AG09319 (cell line): ENCODE measurements at regions not wholly inside any gene's neighbourhood (a gene's known extent, or its start where the extent isn't known, plus 50 kb on each side); places are given as distances from the start of the nearest gene placed in this dataset.

ENCODE experiments used
- DNase-seq: peaks from one replicate; pipeline ENCODE4 v3.0.0-alpha.2; 2010; ENCODE audit warnings: low read depth; ENCODE audit errors: extremely low read depth
- CTCF ChIP-seq: IDR thresholded peaks from 2 replicates; pipeline ENCODE4 v1.5.1; 2011; ENCODE audit warnings: low read depth, mild to moderate bottlenecking, inconsistent platforms, low read length, moderate library complexity

- peak; percentile 16 for DNase-seq
- TF ChIP-seq CTCF, result no peak
Measured at GRCh38 chr7:84264396-84264795, 69.8 kb upstream of the SEMA3A start.

GRCh38 chr7:84263106-84263505 is 68.5 kb upstream of the SEMA3A start:
- no peak for DNase-seq
- no peak for TF ChIP-seq CTCF

- TF ChIP-seq CTCF, result no peak
- no peak for DNase-seq
Measured at GRCh38 chr7:84261509-84261908, 66.9 kb upstream of the SEMA3A start.

- no peak for TF ChIP-seq CTCF
- peak; percentile 24 for DNase-seq
Measured at GRCh38 chr7:84258628-84259027, 64.0 kb upstream of the SEMA3A start.

- TF ChIP-seq CTCF, result no peak
Measured at GRCh38 chr7:84256571-84256971, 62.0 kb upstream of the SEMA3A start.

GRCh38 chr7:84251277-84251781 is 56.7 kb upstream of the SEMA3A start:
- no peak for TF ChIP-seq CTCF
- DNase-seq, result peak; percentile 60

More at GRCh38 chr7:84256571-84256971, 62.0 kb upstream of the SEMA3A start:
- no peak for DNase-seq

- TF ChIP-seq CTCF, result no peak
Measured at GRCh38 chr7:84250452-84250851, 55.9 kb upstream of the SEMA3A start.

More at GRCh38 chr7:84250452-84250851, 55.9 kb upstream of the SEMA3A start:
- DNase-seq, result no peak
